GM19025 (cell line): ENCODE measurements at regions not wholly inside any gene's neighbourhood (a gene's known extent, or its start where the extent isn't known, plus 50 kb on each side); places are given as distances from the start of the nearest gene placed in this dataset.

ENCODE experiments used
- ATAC-seq: cut with Tn5 transposase; IDR thresholded peaks from one replicate; pipeline ENCODE4 v1.9.1; 2021; ENCODE audit warnings: mild to moderate bottlenecking, low read depth, moderate library complexity; ENCODE audit not compliant: unreplicated experiment

DNA sequence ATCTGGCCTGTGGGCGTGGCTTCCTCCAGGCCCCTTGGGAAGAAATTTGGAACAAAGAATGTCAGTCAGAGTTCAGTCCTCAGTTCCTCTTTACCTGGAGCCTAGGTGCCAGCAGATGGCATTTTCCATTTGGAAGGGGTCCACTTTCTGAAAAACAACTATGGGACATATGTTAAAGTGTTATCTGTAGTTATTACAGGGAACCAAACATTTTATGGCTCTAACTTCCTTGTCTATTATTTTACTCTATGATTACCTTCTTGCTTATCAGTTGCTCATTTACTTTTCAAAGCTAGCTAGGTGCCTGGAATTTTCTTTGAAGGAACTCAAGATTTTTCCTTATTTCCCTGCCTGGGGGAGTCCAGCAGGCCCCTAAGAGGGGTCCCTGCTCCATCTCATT, 159.8 kb upstream of the PUDP start:
- no peak for ATAC-seq

DNA sequence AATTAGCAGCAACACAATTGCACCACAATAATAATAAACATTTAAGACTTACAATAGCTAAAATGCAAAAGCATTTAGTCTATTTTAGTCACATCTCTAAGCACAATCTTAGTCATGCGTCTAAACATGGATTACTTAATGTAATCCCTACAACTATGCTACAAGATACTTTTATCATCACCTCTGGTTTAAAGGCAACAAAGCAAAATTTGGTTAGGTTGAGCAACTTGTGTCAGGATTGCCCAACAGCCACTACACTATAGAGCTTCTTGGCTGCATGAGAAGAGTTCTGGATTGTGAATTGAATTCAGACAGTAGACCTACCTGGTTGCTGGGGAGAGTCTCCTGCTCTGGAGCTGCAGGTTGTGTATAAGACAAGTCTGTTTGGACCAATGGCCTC, 146.5 kb upstream of the PUDP start:
- no peak for ATAC-seq

DNA sequence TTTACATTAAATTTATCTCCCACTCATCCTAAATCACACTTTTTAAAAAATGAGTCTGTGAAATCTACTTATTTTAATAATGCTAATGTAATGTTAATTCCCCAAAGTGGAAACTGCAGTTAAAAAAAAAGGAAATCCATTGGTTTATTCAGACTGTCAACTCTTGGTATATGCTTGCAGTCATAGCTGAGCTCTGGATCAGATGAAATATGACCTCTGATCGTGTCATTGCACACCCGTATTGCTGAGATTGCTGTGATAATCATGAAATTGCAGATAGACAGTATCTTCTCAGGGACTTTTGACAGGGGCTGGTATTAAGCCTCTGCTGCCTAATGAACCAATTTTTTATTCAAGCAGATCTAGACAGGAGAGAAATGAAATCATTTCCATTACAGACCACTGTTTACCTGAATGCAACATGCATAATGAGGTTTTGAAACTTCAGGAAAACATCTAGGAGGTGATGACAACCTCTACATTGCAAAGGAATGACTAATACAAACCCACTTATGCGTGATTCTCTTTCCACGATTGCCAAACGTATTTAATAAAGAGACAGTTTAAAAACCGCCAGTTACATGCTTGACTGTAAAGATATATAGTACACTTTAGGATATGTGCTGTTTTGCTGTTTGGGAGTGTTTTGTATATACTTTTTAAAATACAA, 138.3 kb upstream of the PUDP start:
- ATAC-seq = no peak

DNA sequence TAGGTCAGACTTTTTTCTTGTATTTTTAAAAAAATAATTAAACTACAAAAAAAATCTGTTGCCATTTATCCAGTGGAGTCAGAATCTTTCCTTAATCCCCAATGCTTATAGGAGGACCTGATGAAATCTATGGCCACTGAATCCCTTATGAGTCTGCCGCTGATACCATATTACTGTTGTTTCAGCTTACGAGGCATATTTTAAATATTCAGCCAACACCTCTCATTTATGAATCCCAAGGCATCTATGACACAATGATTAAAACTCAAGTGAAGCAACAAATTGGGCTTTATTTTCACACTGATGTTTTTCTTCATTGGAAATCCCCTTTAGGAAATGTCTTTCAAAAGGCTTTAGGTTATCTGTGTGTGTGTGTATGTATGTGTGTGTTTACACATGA, 137.8 kb upstream of the PUDP start:
- ATAC-seq = no peak

DNA sequence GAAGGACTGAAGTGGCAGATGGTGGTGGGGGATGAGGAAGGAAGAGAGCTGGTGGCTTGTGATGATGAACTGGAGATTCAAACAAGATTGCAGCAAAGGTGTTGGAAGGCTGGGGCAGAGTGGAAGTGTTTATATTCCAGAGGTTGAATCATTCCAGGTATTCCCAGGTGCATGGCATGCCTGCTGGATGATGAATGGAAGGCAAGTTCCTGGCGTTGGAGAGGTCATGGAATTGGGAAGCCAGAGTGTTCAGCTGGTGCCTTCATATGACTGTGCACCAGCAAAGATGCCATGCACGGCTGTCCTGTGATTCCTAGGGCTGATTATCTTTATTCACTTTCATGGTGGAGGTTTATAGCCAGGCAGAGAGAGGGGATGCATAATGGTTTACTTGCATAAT, 135.8 kb upstream of the PUDP start:
- no peak for ATAC-seq

DNA sequence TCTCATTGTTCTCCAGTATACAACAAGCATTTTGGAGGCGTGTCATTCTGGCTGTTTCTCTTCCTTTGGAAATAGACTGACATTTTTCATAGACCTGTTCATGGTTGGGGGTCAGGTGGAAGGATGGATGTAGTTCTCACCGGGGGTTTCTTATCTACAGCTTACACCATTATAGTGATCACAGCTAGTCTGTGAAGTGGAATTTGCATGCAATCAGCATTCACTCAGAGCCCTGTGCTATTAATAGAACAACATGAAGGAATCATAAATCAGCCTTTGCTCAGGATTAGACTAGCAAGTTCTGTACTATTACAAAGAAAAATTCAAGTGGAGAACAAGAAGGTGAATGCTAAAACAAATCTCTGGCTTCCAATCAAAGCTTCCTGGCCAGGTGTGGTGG, 132.6 kb upstream of the PUDP start:
- no peak for ATAC-seq

DNA sequence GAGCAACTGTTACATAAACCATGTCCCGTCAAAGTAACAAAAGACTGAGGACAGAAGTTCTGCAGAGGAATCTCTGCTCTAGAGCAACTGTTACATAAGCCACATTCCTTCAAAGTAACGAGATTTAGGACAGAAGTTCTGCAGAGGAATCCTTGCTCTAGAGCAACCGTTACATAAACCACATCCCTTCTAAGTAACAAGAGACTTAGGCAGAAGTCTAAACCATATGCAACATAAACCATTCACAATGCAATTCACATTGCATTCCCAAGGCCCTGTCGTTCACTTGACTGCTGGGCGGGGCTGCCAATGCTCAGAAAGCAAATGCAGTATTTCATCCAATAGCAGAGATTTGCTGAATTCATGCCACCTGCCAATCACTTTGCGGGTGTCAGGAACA, 124.4 kb upstream of the PUDP start:
- no peak for ATAC-seq

DNA sequence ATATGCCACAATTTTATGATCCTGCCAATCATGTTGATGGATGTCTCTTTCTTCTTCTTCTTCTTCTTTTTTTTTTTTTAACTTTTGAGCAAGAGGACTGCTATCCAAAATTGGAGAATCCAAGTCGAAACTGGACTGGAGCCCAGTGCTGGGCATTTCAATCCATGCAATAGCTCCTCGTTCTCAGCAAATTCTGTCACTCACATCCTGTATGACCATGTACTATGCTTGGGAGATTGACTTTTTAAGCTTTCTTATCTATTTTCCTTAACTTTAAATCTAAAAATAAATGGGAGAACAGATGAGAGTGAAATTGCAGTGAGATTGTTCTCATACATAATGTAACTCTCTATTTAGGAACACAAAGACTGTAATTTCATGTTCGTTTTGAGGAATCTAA, 123.0 kb upstream of the PUDP start:
- no peak for ATAC-seq

DNA sequence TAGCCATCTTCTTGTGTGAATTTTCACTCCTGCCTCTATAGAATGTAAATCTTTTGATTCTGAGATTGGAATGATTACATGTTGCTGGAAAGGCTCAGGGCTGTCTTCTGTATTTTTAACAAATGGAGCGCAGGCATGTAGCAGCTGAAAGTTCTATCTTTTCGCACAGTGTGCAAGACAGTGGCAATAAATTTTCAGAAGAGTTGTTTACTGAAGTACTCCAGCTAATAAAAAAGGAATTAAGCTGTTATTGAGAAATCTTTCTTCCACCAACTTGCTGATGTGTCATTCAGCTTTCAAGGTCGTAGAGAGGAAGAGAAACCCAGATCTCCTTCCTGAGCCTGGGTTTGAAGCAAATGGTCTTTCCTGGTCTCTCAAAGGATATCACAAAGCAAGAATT, 122.0 kb upstream of the PUDP start:
- no peak for ATAC-seq

DNA sequence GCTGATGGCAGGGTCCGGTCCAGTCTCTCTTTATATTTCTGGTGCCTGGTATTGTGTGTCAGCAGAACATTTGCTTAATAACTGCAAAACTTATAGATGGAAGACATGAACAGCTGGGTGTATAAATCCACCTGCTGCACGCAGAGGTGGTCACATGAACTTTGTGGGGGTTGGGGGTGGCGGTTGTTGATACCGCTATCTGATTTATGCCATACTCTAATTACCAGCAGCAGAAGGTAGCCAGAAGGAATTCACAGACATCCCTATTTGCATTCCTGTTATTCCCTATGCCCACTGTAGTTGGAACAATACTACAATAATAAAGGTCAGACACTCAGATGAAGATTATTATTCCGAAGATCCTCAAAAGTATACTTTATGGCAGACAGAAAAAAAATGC, 121.6 kb upstream of the PUDP start:
- ATAC-seq = no peak

DNA sequence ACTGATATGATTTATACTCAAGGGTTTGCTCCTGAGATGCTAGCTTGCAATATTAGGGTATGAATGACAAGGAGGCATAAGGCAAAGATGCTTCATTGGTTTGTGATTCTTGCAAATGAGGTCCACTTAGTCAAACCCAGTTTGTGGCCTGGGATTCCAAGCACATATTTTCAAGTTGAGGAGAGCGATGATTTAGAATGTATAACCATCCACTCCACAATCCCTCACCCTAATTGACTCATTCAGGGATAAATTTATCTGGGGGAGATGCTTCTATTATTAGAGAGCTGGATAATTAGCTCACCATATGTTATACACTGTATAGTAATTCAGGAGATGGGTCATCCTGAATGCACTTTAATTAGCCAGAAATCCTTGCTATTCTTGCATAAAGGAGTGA, 118.3 kb upstream of the PUDP start:
- no peak for ATAC-seq

DNA sequence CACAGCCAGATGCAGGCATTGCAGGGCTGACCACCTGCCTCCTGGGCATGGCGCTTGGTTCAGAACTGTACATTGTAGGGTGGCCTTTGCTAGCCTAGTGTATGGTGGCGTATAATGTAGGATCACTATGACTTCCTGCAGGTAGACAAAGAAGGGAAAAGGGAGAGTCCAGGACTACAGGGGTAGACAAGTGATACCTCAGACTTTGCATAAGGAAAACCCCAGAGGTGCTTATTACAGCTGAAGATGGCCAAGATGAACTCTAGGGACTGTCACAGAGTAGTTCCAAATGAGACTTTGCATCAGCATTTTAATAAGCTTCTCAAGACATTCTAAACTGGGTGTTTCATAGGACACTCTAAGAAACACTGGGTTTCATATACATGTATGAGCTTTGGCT, 116.4 kb upstream of the PUDP start:
- peak; percentile 56 for ATAC-seq

DNA sequence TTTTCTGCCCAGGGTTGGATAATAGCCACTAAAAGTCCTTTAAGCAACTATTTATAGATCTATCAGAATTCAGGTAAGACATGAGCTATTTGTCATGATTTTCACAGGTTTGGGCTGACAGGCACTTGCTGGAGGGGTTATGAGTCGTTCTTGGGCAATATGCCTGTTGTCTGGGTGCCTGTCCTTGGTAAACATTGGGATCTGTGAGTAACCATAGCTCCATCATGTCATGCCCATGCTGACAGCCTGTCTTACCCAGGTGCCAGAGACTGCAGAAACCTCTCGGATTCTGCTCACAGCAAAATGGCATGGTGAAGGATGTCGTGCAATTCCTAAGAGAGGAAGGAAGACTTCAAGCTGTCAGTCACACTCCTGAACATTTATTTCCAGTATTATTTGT, 116.0 kb upstream of the PUDP start:
- ATAC-seq = no peak

DNA sequence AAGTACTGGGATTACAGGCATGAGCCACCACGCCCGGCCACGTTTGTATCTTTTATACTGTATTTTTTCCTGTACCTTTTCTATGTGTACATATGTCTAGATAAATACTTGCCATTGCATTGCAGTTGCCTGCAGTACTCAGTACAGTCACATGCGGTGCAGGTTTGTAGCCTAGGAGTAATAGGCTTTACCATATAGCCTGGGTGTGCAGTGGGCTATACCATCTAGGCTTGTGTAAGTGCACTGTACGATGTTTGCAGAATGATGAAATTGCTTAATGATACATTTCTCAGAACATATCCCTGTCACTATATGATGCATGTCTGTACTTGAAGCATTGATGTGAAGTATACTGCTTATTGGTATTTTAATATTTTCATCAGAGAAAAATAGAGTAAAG, 115.4 kb upstream of the PUDP start:
- no peak for ATAC-seq

DNA sequence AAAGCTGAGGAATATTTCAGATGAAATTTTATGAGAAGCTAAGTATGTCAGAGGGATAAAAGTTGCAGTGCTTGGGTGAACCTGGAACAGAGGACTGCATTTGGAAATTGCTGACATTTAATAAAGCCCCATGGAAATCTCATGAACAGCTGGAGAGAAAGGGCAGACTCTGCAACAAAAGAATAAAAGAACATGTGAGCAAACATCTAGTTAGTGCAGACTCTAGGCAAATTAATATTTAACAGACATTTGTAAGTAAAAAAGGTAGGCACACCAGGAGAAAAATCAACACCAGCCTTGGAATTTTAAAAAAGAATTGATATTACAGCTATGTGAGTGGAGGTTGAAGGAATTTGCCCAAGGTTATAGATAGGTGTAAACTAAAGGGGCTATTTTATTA, 114.6 kb upstream of the PUDP start:
- ATAC-seq = no peak

DNA sequence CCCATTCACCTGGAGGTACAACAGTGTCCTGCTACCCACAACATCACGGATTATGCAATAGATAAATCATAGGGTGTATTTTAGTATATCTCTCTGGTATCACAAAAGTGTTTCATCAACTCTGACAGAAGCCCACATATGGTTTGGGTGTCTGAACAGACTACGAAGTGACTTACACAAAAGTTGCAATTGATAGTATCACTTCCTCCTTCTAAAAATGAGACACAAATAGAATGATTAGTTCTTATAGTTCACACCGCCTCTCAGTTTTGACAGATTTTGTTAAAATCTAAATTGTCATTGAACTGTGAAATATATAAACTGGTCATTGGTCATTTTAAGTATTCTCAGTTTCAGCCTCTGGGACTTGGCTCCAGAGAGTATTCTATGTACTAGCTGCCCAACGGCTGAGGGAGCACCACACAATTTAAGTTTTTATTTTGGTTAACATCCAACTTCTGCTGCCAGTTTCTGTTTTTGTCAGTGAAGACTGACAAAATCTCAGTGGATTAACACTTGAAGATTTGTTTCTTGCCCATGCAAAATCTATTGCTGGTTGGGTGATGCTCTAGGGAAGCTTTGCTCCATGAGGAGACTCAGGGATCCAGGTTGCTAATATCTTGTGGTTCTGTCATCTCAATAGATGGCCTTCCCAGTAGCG, 113.8 kb upstream of the PUDP start:
- peak; percentile 82 for ATAC-seq

DNA sequence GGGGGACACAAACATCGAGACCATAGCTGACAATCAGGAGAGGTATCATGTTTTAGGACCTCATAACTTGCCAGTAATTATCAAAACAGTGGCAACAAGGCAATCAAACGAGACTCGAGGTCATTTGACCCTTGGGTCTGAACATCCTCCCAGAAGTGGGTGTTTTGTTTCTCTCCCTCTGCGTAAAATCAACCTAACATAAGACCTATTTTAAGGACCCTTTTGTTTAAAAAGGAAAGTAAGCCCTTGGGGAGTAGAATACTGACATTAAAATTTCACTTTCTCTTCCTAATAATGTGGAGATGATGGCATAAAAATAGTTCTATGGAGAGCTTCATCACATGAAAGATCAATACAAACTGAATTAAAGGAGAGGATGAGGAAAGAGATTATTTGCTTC, 106.2 kb upstream of the PUDP start:
- ATAC-seq = no peak

DNA sequence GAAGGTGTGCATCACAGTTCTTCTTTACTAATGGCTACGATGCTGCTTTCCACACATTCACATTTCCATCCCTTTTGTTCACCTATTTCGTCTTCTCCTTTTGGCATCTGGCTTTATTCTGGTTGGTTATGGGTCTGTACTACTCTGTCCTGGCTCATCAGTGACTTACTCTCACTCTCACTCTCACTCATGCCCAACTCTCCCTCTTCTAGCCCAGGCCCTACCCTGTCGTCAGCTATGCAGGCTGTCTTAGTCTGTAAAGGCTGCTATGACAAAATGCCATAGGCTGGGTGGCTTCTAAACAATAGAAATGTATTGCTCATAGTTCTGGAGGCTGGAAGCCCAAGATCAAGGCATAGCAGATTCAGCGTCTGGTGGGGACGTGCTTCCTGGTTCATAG, 105.6 kb upstream of the PUDP start:
- no peak for ATAC-seq

DNA sequence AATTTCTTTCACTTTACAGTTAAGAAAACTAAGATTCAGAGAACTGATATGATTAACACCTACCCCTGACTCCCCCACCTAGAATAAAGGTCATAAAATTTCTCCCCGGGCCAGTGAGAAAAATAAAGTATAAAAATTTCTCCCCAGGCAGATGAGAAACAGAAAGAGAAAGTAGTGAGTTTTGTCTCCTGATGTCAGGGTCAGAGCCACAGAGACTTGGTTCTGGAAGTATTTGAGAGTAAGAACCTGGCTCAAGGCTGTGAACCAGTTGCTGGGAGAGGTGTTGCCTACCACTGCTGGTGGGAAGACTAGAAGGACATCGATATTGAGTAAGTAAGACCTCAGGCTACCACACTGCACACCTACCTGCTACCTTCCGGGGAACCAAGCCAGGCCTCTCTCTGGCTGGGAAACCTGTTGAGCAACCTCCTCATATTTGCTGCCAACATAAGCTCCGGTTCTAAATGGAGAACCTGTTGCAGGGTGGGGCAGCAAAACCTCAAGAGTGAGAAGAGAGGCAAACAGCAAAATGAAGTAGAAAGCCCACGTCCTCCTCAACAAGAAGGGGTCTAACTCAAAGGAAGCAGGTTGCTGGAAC, 104.2 kb upstream of the PUDP start:
- ATAC-seq = no peak

DNA sequence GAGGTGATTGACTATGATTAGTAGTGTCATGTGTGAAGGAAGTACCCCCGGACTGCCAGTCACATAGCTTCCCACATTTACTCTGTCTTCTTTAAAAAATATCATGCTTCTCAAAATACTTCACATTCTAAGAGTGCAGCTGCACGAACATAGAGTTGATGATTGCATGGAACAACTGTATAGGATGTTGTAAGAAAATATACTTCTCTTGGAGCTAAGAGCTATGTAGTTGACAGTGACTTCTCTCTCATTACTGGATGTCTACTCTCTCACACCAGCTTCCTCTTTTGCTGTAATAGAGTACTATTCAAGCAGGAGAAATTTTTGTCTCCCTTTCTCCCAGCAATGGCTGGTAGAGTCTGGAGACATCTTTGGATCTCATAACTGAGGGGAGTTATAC, 99.4 kb upstream of the PUDP start:
- ATAC-seq = no peak

DNA sequence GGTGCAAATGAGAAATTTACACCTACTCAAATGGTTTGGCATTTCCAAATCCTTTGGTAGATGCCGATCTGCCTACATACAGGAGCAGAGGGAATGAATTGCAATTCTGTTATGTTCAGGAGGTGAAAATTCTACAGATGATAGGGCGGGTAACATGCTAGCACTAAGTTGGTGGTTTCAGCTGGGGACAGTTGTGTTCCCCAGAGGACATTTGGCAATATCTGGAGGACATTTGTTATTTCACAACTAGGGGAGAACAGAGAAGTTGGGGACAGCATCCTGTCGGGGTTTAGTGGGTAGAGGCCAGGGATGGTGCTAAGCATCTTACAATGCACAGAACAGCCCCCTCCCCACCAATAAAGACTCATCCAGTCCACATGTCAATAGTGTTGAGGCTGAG, 96.5 kb upstream of the PUDP start:
- no peak for ATAC-seq

DNA sequence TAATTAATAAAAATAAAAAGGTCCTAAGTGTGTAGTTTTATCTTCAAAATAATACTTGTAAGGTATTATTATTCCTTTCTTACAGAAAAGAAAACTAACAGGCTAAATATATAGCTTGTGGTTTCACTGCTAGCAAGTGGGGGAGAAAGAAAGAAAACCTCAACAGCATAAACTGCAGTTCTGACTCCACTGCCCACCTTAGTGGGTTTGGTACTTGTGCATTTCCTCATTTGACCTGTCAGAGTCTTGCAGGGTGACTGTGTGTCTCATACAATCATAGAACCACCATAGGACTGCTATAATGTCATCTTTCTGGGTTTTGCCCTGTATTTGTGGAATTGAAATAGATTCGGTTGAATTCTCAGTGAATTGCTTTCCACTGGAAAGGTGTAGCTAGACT, 94.7 kb upstream of the PUDP start:
- peak; percentile 96 for ATAC-seq
